ENCODE measurements at regions not wholly inside any gene's neighbourhood (a gene's known extent, or its start where the extent isn't known, plus 50 kb on each side); places are given as distances from the start of the nearest gene placed in this dataset.
"Not testable (repeated sequence)": the region's sequence is repeated elsewhere in the genome, so short reads cannot be mapped to it uniquely, and the experiment has no call there.

GRCh38 chr16:76683051-76683450 lies 405.9 kb downstream of the CNTNAP4 start:
- no peak overlapping the region for H3K27ac ChIP-seq
- peaks cover 0 to 2% (median 0%) of the 10 kb centered on the region in 3 donors for H3K27me3 ChIP-seq (ENCODE audit: insufficient read depth in 3 of 3, low read length in 2 of 3)
- DNase-seq (no peak), ATAC-seq (no peak)
- 34 to 46% (median 43%) methylated on average over 4 of the region's 4 CpGs for WGBS, 3 donors
- intact Hi-C loops (cut with DNase I) = loop anchor here in 1 of 2 donors (5.0 kb wide), 1 partner anchor 561 kb away; no protein-coding TSS in a partner anchor
- H3K36me3 ChIP-seq (ENCODE audit: insufficient read depth in 1 of 2, low read depth in 1 of 2) = no peaks in the 10 kb centered on the region
- no peaks in the 10 kb centered on the region for H3K4me1 ChIP-seq
- TF ChIP-seq CTCF (IDR thresholded peaks at IDR 0.05) = no peak
- H3K9me3 ChIP-seq = no peaks in the 10 kb centered on the region
- no peak overlapping the region for H3K4me3 ChIP-seq

- 59 to 77% (median 60%) methylated on average over 2 of the region's 2 CpGs for WGBS, 3 donors
- intact Hi-C loops (cut with DNase I) = no loop called here
- Histone ChIP-seq H3K27me3 (ENCODE audit: insufficient read depth in 3 of 3, low read length in 2 of 3) (no peaks in the 10 kb centered on the region), H3K27ac (no peak overlapping the region), H3K9me3 (no peaks in the 10 kb centered on the region), H3K4me1 (no peaks in the 10 kb centered on the region), H3K4me3 (no peak overlapping the region), H3K36me3 (ENCODE audit: insufficient read depth in 1 of 2, low read depth in 1 of 2) (no peaks in the 10 kb centered on the region)
- DNase-seq = no peak
- no peak for ATAC-seq
- no peak for TF ChIP-seq CTCF (IDR thresholded peaks at IDR 0.05)
These were observed 419.7 kb downstream of the CNTNAP4 start for GRCh38 chr16:76696876-76697275.

DNA sequence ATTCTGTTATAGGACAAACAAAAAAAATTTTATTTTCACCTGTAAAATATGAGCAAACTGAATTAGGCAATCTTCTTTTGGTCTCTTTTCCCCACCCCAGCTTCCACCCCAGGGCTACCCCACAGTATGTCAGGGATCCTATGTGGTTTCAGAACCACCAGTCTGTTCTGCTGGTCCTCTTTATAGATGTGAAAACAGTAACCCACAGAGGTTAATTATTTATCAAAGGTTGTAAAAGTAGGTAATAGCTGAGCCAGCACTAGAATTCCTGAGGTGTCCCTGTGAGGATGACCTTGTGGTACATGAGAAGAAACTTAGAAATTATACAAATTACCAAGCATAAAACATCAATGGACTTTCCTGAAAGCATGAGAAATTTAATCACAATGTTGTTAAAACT lies 428.7 kb downstream of the CNTNAP4 start:
- DNase-seq (no peak), ATAC-seq (no peak)
- intact Hi-C loops (cut with DNase I) = no loop called here
- H3K4me3 ChIP-seq = no peak overlapping the region
- H3K36me3 ChIP-seq (ENCODE audit: insufficient read depth in 1 of 2, low read depth in 1 of 2) = no peaks in the 10 kb centered on the region
- H3K27ac ChIP-seq = no peak overlapping the region
- no peaks in the 10 kb centered on the region for H3K9me3 ChIP-seq
- no peaks in the 10 kb centered on the region for H3K4me1 ChIP-seq
- TF ChIP-seq CTCF (IDR thresholded peaks at IDR 0.05) = no peak
- no peaks in the 10 kb centered on the region for H3K27me3 ChIP-seq (ENCODE audit: insufficient read depth in 3 of 3, low read length in 2 of 3)

GRCh38 chr16:76713191-76713590 lies 436.0 kb downstream of the CNTNAP4 start:
- no peak for DNase-seq
- no peak for ATAC-seq
- WGBS, 3 donors = 43 to 54% (median 45%) methylated on average over 1 of the region's 1 CpG
- H3K27me3 ChIP-seq (ENCODE audit: insufficient read depth in 3 of 3, low read length in 2 of 3) = no peaks in the 10 kb centered on the region
- H3K4me3 ChIP-seq = no peak overlapping the region
- intact Hi-C loops (cut with DNase I) = no loop called here
- H3K9me3 ChIP-seq = no peaks in the 10 kb centered on the region
- H3K27ac ChIP-seq = no peak overlapping the region
- no peak for TF ChIP-seq CTCF (IDR thresholded peaks at IDR 0.05)
- H3K4me1 ChIP-seq = no peaks in the 10 kb centered on the region
- no peaks in the 10 kb centered on the region for H3K36me3 ChIP-seq (ENCODE audit: insufficient read depth in 1 of 2, low read depth in 1 of 2)

DNA sequence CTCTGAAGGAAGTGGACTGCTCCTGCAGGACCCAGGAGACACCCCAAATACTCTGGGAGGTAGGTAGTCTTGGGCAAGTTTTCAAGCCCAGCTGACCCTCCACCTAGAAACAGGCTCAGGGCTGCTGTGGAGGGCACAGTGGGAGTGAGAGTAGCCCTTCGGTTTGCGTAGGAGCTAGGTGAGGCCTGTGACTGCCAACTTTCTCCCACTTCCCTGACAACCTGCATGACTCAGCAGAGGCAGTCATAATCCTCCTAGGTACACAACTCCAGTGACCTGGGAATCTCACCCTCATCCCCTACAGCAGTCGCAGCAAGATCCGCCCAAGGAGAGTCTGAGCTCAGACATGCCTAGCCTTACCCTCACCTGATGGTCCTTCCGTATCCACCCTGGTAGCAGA lies 439.1 kb downstream of the CNTNAP4 start:
- intact Hi-C loops (cut with DNase I); H3K27me3 ChIP-seq (ENCODE audit: insufficient read depth in 3 of 3, low read length in 2 of 3); H3K27ac ChIP-seq; H3K9me3 ChIP-seq; ATAC-seq; H3K36me3 ChIP-seq (ENCODE audit: insufficient read depth in 1 of 2, low read depth in 1 of 2); DNase-seq; H3K4me3 ChIP-seq; H3K4me1 ChIP-seq: not testable (repeated sequence)
- 93 to 97% (median 97%) methylated on average over 5 of the region's 5 CpGs for WGBS, 3 donors
